Ishikawa (cell line): ENCODE measurements at regions not wholly inside any gene's neighbourhood (a gene's known extent, or its start where the extent isn't known, plus 50 kb on each side); places are given as distances from the start of the nearest gene placed in this dataset.

ENCODE experiments used
- CEBPB ChIP-seq: IDR thresholded peaks from 2 replicates; pipeline ENCODE4 v1.6.1; 2012
- CREB1 ChIP-seq: IDR thresholded peaks from 2 replicates; pipeline ENCODE4 v1.6.1; 2012; ENCODE audit warnings: low read depth
- EGR1 ChIP-seq: IDR thresholded peaks from 2 replicates; pipeline ENCODE4 v1.6.1; 2012
- EP300 ChIP-seq: IDR thresholded peaks from 2 replicates; pipeline ENCODE4 v1.6.1; 2012; ENCODE audit warnings: borderline replicate concordance
- FOXM1 ChIP-seq: IDR thresholded peaks from 2 replicates; pipeline ENCODE4 v1.6.1; 2012; ENCODE audit warnings: low read depth, borderline replicate concordance
- NFIC ChIP-seq: IDR thresholded peaks from 2 replicates; pipeline ENCODE4 v1.6.1; 2012
- RAD21 ChIP-seq: IDR thresholded peaks from 2 replicates; pipeline ENCODE4 v1.6.1; 2012; ENCODE audit warnings: low read depth
- TAF1 ChIP-seq: IDR thresholded peaks from 2 replicates; pipeline ENCODE4 v1.6.1; 2012; ENCODE audit warnings: low read depth, mild to moderate bottlenecking
- TCF12 ChIP-seq: IDR thresholded peaks from 2 replicates; pipeline ENCODE4 v1.6.1; 2012; ENCODE audit warnings: low read depth
- TEAD4 ChIP-seq: IDR thresholded peaks from 2 replicates; pipeline ENCODE4 v1.6.1; 2012
- USF1 ChIP-seq: IDR thresholded peaks from 2 replicates; pipeline ENCODE4 v1.6.1; 2012
- YY1 ChIP-seq: IDR thresholded peaks from 2 replicates; pipeline ENCODE4 v1.6.1; 2012; ENCODE audit warnings: low read depth
- ZBTB7A ChIP-seq: IDR thresholded peaks from 2 replicates; pipeline ENCODE4 v1.6.1; 2012; ENCODE audit warnings: low read depth
- TF ChIP-seq, protein P1 (sequence below): IDR thresholded peaks from 2 replicates; pipeline ENCODE4 v1.6.1; 2012; ENCODE audit warnings: low read depth, mild to moderate bottlenecking
- TF ChIP-seq, protein P2 (sequence below): IDR thresholded peaks from 2 replicates; pipeline ENCODE4 v1.6.1; 2012

- no peak for TF ChIP-seq FOXM1
- TF ChIP-seq, protein P1, sequence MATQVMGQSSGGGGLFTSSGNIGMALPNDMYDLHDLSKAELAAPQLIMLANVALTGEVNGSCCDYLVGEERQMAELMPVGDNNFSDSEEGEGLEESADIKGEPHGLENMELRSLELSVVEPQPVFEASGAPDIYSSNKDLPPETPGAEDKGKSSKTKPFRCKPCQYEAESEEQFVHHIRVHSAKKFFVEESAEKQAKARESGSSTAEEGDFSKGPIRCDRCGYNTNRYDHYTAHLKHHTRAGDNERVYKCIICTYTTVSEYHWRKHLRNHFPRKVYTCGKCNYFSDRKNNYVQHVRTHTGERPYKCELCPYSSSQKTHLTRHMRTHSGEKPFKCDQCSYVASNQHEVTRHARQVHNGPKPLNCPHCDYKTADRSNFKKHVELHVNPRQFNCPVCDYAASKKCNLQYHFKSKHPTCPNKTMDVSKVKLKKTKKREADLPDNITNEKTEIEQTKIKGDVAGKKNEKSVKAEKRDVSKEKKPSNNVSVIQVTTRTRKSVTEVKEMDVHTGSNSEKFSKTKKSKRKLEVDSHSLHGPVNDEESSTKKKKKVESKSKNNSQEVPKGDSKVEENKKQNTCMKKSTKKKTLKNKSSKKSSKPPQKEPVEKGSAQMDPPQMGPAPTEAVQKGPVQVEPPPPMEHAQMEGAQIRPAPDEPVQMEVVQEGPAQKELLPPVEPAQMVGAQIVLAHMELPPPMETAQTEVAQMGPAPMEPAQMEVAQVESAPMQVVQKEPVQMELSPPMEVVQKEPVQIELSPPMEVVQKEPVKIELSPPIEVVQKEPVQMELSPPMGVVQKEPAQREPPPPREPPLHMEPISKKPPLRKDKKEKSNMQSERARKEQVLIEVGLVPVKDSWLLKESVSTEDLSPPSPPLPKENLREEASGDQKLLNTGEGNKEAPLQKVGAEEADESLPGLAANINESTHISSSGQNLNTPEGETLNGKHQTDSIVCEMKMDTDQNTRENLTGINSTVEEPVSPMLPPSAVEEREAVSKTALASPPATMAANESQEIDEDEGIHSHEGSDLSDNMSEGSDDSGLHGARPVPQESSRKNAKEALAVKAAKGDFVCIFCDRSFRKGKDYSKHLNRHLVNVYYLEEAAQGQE: no peak
- no peak for TF ChIP-seq EP300
Observed at GRCh38 chr2:144114760-144115159, 405.2 kb downstream of the ZEB2 start.

DNA sequence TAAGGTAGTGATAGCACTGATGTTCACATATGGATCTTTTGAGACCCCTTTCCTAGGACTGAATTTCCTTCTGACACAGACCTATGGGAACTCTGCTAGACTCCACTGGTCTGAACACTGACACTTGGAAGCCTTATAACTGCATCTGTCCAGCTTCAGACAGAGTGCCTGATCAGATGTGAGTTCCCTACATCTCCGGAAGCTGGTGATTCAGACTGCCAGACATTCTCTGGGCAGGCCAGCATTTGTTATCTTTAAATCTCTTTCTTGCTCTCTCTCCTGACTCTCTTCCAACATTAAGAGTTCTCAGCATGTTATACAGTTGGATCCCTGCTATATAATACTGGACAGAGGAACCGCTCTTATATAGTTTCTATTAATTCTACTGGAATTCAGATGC lies 408.5 kb downstream of the ZEB2 start:
- TF ChIP-seq YY1: no peak
- TF ChIP-seq, protein P1: no peak
- no peak for TF ChIP-seq USF1

DNA sequence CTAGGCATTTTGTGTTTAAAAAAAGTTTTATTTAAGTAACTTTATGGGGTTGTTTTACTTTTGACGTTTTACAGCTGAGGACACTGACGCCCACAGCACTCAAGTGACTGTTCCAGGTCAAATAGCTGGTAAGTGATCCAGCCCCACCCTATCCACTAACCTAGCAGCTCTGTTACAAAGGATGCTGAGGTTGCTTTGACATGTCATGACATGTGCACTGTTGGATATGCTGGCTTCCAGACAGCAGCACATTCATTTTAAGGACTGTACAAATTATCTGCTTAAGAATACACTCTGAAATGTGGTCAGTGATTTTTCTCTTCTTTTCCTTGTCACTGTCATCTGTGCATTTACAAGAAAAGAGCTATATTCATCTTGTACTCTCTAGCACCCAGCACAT lies 417.5 kb downstream of the ZEB2 start:
- TF ChIP-seq, protein P2, sequence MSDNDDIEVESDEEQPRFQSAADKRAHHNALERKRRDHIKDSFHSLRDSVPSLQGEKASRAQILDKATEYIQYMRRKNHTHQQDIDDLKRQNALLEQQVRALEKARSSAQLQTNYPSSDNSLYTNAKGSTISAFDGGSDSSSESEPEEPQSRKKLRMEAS: no peak
- no peak for TF ChIP-seq FOXM1
- no peak for TF ChIP-seq USF1
- no peak for TF ChIP-seq TEAD4
- no peak for TF ChIP-seq CEBPB
- no peak for TF ChIP-seq ZBTB7A
- no peak for TF ChIP-seq YY1
- TF ChIP-seq RAD21: no peak

DNA sequence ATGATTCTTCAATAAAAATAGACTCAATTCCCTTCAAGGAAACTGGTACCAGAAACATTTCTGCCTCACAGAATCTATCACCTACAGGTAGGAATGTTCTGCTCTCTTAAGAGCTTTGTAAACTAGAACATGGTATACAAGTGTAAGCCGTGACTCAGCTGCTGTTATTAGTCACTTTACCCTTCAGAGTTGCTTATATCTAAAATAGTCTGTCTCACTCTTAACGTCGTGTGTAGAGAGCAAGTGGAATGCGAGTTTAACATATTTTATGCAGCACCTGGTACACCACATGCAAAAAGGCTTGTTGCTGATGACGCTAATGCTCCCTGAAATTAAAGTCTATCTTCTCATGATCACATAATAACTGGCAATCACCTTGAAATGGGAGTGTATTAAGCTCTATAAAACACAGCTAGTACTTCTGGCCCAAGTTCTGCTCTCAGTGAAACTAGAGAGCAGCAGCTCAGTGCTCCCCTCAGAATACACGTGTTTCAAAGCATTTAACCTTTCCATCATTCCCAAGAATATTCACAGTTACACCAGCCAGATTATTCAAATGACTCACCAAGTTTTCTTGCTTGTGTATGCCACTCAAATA lies 420.0 kb downstream of the ZEB2 start:
- TF ChIP-seq TAF1 (no peak), USF1 (no peak), EP300 (no peak), RAD21 (no peak), TEAD4 (no peak), EGR1 (no peak)
- TF ChIP-seq, protein P2: no peak

DNA sequence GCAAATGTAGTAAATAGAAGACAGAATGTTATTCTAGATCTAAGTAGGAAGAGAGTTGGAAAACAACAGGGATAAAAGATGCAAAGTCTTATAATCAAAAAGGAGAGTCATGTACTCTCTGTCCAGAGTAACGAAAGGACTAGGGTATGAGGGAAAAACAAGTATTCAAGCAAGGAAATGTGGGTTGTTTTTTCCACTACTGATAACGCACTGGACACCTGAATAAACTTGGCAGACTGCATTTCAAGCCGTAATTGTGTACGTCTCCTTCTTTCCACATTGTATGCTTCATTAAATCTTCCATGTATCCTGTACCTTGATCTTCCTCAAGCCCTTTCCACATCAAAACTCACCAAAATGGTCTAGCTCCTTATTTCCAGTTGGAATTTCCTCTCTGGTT lies 420.6 kb downstream of the ZEB2 start:
- TF ChIP-seq ZBTB7A (no peak), EGR1 (no peak), YY1 (no peak), FOXM1 (no peak), TCF12 (no peak), USF1 (no peak), CREB1 (no peak), TEAD4 (no peak), CEBPB (no peak), RAD21 (no peak), TAF1 (no peak), NFIC (no peak)
- TF ChIP-seq, protein P2: no peak
